Activated CD8-positive, alpha-beta T cell treated with anti-CD3 and anti-CD28 coated beads, Interleukin-2, amount 10 ng/mL, durations not matched to agents 7 days and 5 days (primary cell): ENCODE measurements at regions not wholly inside any gene's neighbourhood (a gene's known extent, or its start where the extent isn't known, plus 50 kb on each side); places are given as distances from the start of the nearest gene placed in this dataset.
"Not testable (repeated sequence)": the region's sequence is repeated elsewhere in the genome, so short reads cannot be mapped to it uniquely, and the experiment has no call there.

ENCODE experiments used
- ATAC-seq: fragments of 150-1000 bp; cut with Tn5 transposase; one replicate; pipeline ENCODE4 v1.10.0; 2021; ENCODE audit warnings: moderate library complexity
- CTCF ChIA-PET: fragments of 350-600 bp; sonication (Branson Sonifier 250); formaldehyde crosslinking; loops from one replicate; lab custom pipeline; 2021; ENCODE audit warnings: antibody characterized with exemption; lab: Charles Lee
- POLR2A ChIA-PET: fragments of 350-600 bp; sonication (Branson Sonifier 250); formaldehyde crosslinking; loops from one replicate; lab custom pipeline; 2021; ENCODE audit warnings: antibody characterized with exemption; lab: Charles Lee
- DNase-seq: peaks from one replicate; pipeline ENCODE4 v3.0.0-alpha.2; 2020
- H3K27ac Mint-ChIP-seq: one replicate; pipeline ENCODE4 v1.8.0; 2021; ENCODE audit warnings: mild to moderate bottlenecking, mixed read lengths
- H3K27me3 Mint-ChIP-seq: one replicate; pipeline ENCODE4 v1.8.0; 2021; ENCODE audit warnings: low read depth, mixed read lengths
- H3K36me3 Mint-ChIP-seq: one replicate; pipeline ENCODE4 v1.8.0; 2021; ENCODE audit warnings: low read depth, mixed read lengths
- H3K4me1 Mint-ChIP-seq: one replicate; pipeline ENCODE4 v1.8.0; 2021; ENCODE audit warnings: low read depth, mixed read lengths
- H3K4me3 Mint-ChIP-seq: one replicate; pipeline ENCODE4 v1.8.0; 2021; ENCODE audit warnings: mild to moderate bottlenecking, mixed read lengths
- H3K9me3 Mint-ChIP-seq: one replicate; pipeline ENCODE4 v1.8.0; 2022; ENCODE audit warnings: mixed read lengths; ENCODE audit not compliant: insufficient read depth

- Mint-ChIP-seq H3K27ac (no peak overlapping the region), H3K4me3 (no peak overlapping the region), H3K27me3 (no peaks in the 10 kb centered on the region), H3K36me3 (no peaks in the 10 kb centered on the region), H3K4me1 (no peaks in the 10 kb centered on the region), H3K9me3 (no peaks in the 10 kb centered on the region)
- ChIA-PET POLR2A (no interaction called here), CTCF (no interaction called here)
- DNase-seq (no peak), ATAC-seq (no peak)
Observed at GRCh38 chr4:20196476-20196875, 55.2 kb upstream of the SLIT2 start.

- ChIA-PET POLR2A (no interaction called here), CTCF (no interaction called here)
- Mint-ChIP-seq H3K36me3 (no peaks in the 10 kb centered on the region), H3K27me3 (no peaks in the 10 kb centered on the region), H3K27ac (no peak overlapping the region), H3K4me1 (no peaks in the 10 kb centered on the region), H3K9me3 (no peaks in the 10 kb centered on the region), H3K4me3 (no peak overlapping the region)
- ATAC-seq: no peak
- DNase-seq: no peak
Observed at GRCh38 chr4:20195071-20195885, 56.4 kb upstream of the SLIT2 start.

DNA sequence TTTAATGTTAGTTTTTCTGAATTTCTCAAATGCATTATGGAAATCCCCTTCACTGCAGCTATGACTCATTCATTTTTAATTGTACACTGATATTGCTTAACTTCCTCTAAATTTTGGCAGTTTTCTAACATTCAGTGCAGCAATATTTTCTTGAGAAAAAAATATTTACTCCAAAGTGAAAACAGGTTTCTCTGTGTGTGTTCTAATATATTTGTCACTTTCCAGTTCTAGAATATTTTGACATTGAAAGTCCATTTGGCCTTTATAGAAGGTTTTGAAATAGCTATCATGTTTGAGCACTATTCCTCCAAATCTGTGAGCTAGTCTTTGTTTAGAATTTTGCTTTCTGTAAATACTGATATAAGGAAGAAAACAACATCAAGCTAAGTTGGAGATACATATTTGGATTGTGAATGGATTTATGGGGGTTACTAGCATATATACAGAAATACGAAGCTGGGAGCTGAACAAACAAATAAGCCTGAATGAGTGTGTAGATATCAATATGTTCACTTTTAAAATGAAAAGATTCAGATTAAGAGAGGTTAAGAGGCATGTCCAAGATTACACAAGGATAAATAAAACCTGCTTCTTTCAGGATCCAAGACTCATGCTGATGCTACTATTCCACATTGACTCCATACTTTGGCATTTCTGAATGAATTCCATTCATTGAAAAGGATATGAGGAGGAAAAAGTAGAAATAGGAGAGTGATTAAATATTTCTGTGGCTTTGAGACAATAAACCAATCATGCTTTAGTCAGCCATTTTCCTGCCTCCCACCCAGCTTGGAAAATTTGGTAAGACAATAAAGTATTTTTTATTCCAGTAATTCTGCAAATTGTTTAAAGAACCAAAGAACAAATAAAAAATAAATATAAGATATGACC, 57.3 kb upstream of the SLIT2 start:
- DNase-seq (no peak), ATAC-seq (no peak)
- POLR2A ChIA-PET: no interaction called here

DNA sequence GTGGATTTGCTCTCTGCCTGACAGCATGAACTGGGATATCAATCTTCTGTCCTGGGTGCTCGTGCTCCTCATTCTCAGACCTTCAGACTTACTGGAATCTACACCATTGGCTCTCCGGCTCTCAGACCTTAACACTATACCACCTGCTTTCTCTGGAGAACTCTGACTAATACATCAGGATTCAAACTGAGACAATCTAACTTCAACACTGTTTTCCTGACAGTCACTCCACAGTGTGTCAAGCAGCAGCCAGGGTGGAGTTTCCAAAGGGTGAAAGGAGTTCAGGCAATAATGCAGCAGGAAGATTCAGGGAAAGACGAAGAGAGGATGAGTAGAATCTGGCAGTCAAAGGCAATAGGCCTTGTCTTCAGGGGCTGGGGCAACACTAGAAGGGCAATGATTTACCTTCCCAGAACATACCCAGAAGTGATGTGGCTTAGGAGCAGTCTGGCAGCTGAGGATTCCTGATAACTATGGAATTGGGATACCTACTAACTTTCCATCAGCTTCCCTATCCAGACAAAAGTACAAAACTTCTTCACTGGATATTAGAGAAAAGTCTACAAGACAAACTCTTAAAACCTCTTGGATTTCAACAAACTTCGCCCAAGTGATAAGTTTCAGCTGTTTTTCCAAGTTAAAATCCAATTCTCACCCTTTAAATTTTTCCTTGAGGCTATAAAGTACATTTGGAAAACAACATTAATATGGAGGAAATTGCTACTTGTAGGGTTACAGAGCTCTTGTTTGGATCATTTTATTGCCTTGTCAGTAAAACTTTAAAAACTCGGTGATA, 58.4 kb upstream of the SLIT2 start:
- Mint-ChIP-seq H3K4me3 (no peak overlapping the region), H3K4me1 (no peaks in the 10 kb centered on the region), H3K27me3 (no peaks in the 10 kb centered on the region), H3K36me3 (no peaks in the 10 kb centered on the region), H3K9me3 (no peaks in the 10 kb centered on the region), H3K27ac (no peak overlapping the region)
- ChIA-PET POLR2A (no interaction called here), CTCF (no interaction called here)
- DNase-seq (no peak), ATAC-seq (no peak)

More for the DNA sequence above, 57.3 kb upstream of the SLIT2 start:
- H3K4me1 Mint-ChIP-seq: no peaks in the 10 kb centered on the region
- no peaks in the 10 kb centered on the region for H3K36me3 Mint-ChIP-seq
- CTCF ChIA-PET: no interaction called here
- H3K27ac Mint-ChIP-seq: no peak overlapping the region
- no peaks in the 10 kb centered on the region for H3K9me3 Mint-ChIP-seq
- H3K27me3 Mint-ChIP-seq: no peaks in the 10 kb centered on the region
- H3K4me3 Mint-ChIP-seq: no peak overlapping the region

DNA sequence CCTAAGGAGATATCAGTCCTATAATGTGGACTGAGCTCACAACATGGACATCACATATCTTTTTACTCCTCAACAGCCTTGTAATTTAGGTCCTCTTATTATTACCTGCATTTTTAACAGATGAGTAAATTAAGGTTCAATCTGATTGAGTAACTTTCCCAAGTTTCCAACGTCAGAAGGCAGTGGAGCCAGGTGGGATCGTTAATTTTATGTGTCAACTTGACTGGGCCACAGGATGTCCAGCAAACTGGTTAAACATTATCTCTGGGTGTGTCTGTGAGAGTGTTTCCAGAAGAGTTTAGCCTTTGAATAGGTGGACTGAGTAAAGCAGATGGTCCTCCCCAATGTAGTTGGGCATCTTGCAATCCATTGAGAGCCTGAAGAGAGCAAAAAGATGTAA, 59.0 kb upstream of the SLIT2 start:
- CTCF ChIA-PET: no interaction called here
- Mint-ChIP-seq H3K36me3 (no peaks in the 10 kb centered on the region), H3K27ac (no peak overlapping the region), H3K4me1 (no peaks in the 10 kb centered on the region), H3K27me3 (no peaks in the 10 kb centered on the region), H3K4me3 (no peak overlapping the region), H3K9me3 (no peaks in the 10 kb centered on the region)
- ATAC-seq (no peak), DNase-seq (no peak)
- POLR2A ChIA-PET: no interaction called here

GRCh38 chr4:20185103-20185502, 66.6 kb upstream of the SLIT2 start:
- ChIA-PET POLR2A (no interaction called here), CTCF (no interaction called here)
- Mint-ChIP-seq H3K9me3 (peaks cover 13% of the 10 kb centered on the region), H3K4me3 (no peak overlapping the region), H3K4me1 (no peaks in the 10 kb centered on the region), H3K27ac (no peak overlapping the region), H3K27me3 (no peaks in the 10 kb centered on the region), H3K36me3 (no peaks in the 10 kb centered on the region)
- DNase-seq (no peak), ATAC-seq (no peak)

DNA sequence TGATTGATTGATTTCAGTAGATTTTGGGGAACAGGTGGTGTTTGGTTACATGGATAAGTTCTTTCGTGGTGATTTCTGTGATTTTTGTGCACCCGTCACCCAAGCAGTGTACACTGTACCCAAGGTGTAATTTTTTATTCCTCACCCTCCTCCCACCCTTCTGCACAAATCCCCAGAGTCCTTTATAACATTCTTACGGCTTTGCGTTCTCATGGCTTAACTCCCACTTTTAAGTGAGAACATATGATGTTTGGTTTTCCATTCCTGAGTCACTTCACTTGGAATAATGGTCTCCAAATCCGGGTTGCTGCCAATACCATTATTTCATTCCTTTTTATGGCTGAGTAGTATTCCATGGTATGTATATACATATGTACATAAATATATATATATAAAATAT, 68.6 kb upstream of the SLIT2 start:
- POLR2A ChIA-PET, H3K27ac Mint-ChIP-seq, H3K27me3 Mint-ChIP-seq, DNase-seq, ATAC-seq, H3K4me1 Mint-ChIP-seq, H3K36me3 Mint-ChIP-seq, CTCF ChIA-PET, H3K4me3 Mint-ChIP-seq: not testable (repeated sequence)
- peaks cover 13% of the 10 kb centered on the region for H3K9me3 Mint-ChIP-seq

DNA sequence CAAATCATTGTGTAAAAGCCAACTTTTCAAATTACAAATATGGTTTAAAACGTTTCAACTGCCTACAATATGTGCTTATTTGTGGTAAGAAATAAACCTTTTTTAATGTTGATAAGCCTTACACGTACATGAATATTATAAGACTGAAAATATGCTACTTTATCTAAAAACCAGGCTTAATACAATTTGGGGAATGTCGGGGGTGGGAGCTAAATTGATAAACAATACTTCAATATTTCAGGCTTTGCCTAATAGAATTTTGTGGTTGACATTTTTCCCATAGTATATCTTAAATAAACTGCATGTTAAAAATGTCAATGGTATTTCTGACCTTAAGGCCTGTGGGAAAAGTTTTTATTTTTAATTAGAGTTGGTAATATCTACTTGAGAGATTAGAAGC, 69.8 kb upstream of the SLIT2 start:
- ChIA-PET POLR2A (no interaction called here), CTCF (no interaction called here)
- no peaks in the 10 kb centered on the region for H3K27me3 Mint-ChIP-seq
- no peak overlapping the region for H3K4me3 Mint-ChIP-seq
- no peak overlapping the region for H3K27ac Mint-ChIP-seq
- DNase-seq (no peak), ATAC-seq (no peak)
- H3K9me3 Mint-ChIP-seq: peaks cover 13% of the 10 kb centered on the region
- H3K36me3 Mint-ChIP-seq: no peaks in the 10 kb centered on the region
- H3K4me1 Mint-ChIP-seq: no peaks in the 10 kb centered on the region

GRCh38 chr4:20180509-20180908, 71.2 kb upstream of the SLIT2 start:
- no peak overlapping the region for H3K27ac Mint-ChIP-seq
- CTCF ChIA-PET: no interaction called here
- H3K36me3 Mint-ChIP-seq: no peaks in the 10 kb centered on the region
- POLR2A ChIA-PET: no interaction called here
- DNase-seq (no peak), ATAC-seq (no peak)
- no peaks in the 10 kb centered on the region for H3K4me1 Mint-ChIP-seq
- H3K9me3 Mint-ChIP-seq: peaks cover 14% of the 10 kb centered on the region
- no peak overlapping the region for H3K4me3 Mint-ChIP-seq
- no peaks in the 10 kb centered on the region for H3K27me3 Mint-ChIP-seq

DNA sequence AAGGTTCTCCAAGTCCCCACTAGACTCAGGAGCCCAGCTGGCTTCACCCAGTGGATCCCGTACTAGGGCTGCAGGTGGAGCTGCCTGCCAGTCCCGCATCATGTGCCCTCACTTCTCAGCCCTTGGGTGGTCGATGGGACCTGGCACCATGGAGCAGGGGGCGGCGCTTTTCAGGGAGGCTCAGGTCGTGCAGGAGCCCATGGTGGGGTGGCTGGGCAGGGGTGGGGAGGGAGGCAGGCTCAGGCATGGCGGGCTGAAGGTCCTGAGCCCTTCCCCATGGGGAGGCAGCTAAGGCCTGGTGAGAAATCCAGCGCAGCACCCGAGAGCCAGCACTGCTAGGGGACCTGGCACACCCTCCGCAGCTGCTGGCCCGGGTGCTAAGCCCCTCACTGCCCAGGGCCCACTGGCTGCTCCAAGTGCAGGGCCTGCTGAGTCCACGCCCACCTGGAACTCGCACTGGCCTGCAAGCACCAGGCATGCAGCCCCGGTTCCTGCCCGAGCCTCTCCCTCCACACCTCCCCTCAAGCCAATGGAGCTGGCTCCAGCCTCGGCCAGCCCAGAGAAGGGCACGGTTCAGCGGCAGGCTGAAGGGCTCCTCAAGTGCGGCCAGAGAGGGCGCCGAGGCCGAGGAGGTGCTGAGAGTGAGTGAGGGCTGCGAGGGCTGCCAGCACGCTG, 72.7 kb upstream of the SLIT2 start:
- H3K27ac Mint-ChIP-seq: no peak overlapping the region
- ChIA-PET POLR2A (no interaction called here), CTCF (no interaction called here)
- H3K27me3 Mint-ChIP-seq: no peaks in the 10 kb centered on the region
- no peak for ATAC-seq
- H3K36me3 Mint-ChIP-seq: no peaks in the 10 kb centered on the region
- H3K4me1 Mint-ChIP-seq: no peaks in the 10 kb centered on the region
- H3K4me3 Mint-ChIP-seq: no peak overlapping the region
- no peak for DNase-seq
- peaks cover 14% of the 10 kb centered on the region for H3K9me3 Mint-ChIP-seq

- Mint-ChIP-seq H3K27ac (no peak overlapping the region), H3K4me1 (no peaks in the 10 kb centered on the region)
- POLR2A ChIA-PET: no interaction called here
Observed at GRCh38 chr4:20176881-20177280, 74.8 kb upstream of the SLIT2 start.

More at GRCh38 chr4:20176881-20177280, 74.8 kb upstream of the SLIT2 start:
- no peak overlapping the region for H3K4me3 Mint-ChIP-seq
- no peak for DNase-seq
- no peak for ATAC-seq
- H3K36me3 Mint-ChIP-seq: no peaks in the 10 kb centered on the region
- H3K27me3 Mint-ChIP-seq: no peaks in the 10 kb centered on the region
- CTCF ChIA-PET: no interaction called here
- H3K9me3 Mint-ChIP-seq: peaks cover 14% of the 10 kb centered on the region
